ENCODE measurements at regions not wholly inside any gene's neighbourhood (a gene's known extent, or its start where the extent isn't known, plus 50 kb on each side); places are given as distances from the start of the nearest gene placed in this dataset.
A peak's percentile ranks its signal among the peaks of the same experiment; 100 is the strongest.

- peaks cover 10% of the 10 kb centered on the region for H3K4me1 Mint-ChIP-seq (ENCODE audit: low read depth)
- H3K9me3 Mint-ChIP-seq: no peaks in the 10 kb centered on the region
- no peak overlapping the region for H3K4me3 Mint-ChIP-seq
- intact Hi-C loops (cut with micrococcal nuclease): loop anchor here (5.0 kb wide), 2 partner anchors 284 to 424 kb away; no protein-coding TSS in a partner anchor
- no peaks in the 10 kb centered on the region for H3K36me3 Mint-ChIP-seq (ENCODE audit: low read depth)
- CTCF ChIA-PET: interaction anchor here (1.0 to 1.7 kb wide), 4 partner anchors 9 to 116 kb away, joined by 4 to 14 read pairs (median 5); no protein-coding TSS in a partner anchor
- no peaks in the 10 kb centered on the region for H3K27me3 Mint-ChIP-seq (ENCODE audit: low read depth)
- DNase-seq: no peak
- H3K27ac Mint-ChIP-seq: no peak overlapping the region
These were observed 82.0 kb upstream of the AKAP13 start for GRCh38 chr15:85298366-85298765.

GRCh38 chr15:85298941-85299340, 81.5 kb upstream of the AKAP13 start:
- Mint-ChIP-seq H3K36me3 (ENCODE audit: low read depth) (no peaks in the 10 kb centered on the region), H3K4me3 (no peak overlapping the region), H3K9me3 (no peaks in the 10 kb centered on the region), H3K27ac (no peak overlapping the region), H3K27me3 (ENCODE audit: low read depth) (no peaks in the 10 kb centered on the region), H3K4me1 (ENCODE audit: low read depth) (peaks cover 10% of the 10 kb centered on the region)
- DNase-seq: no peak
- intact Hi-C loops (cut with micrococcal nuclease): loop anchor here (5.0 kb wide), 2 partner anchors 283 to 423 kb away; no protein-coding TSS in a partner anchor
- CTCF ChIA-PET: interaction anchor here (1.0 to 1.7 kb wide), 4 partner anchors 10 to 116 kb away, joined by 3 to 14 read pairs (median 5); no protein-coding TSS in a partner anchor

GRCh38 chr15:85302271-85302670, 78.1 kb upstream of the AKAP13 start:
- CTCF ChIA-PET: interaction anchor here (1.1 to 1.2 kb wide), 2 partner anchors 11 to 205 kb away, joined by 3 read pairs; no protein-coding TSS in a partner anchor
- Mint-ChIP-seq H3K36me3 (ENCODE audit: low read depth) (no peaks in the 10 kb centered on the region), H3K27ac (no peak overlapping the region), H3K27me3 (ENCODE audit: low read depth) (no peaks in the 10 kb centered on the region), H3K4me3 (no peak overlapping the region), H3K9me3 (no peaks in the 10 kb centered on the region), H3K4me1 (ENCODE audit: low read depth) (peaks cover under 1% of the 10 kb centered on the region)
- no peak for DNase-seq
- intact Hi-C loops (cut with micrococcal nuclease): no loop called here

- H3K9me3 Mint-ChIP-seq: no peaks in the 10 kb centered on the region
- no peak overlapping the region for H3K4me3 Mint-ChIP-seq
- intact Hi-C loops (cut with micrococcal nuclease): no loop called here
- CTCF ChIA-PET: interaction anchor here (0.5 to 0.7 kb wide), 3 partner anchors 8 to 299 kb away, joined by 3 to 7 read pairs (median 3); no protein-coding TSS in a partner anchor
- no peaks in the 10 kb centered on the region for H3K36me3 Mint-ChIP-seq (ENCODE audit: low read depth)
- no peak for DNase-seq
- H3K27me3 Mint-ChIP-seq (ENCODE audit: low read depth): no peaks in the 10 kb centered on the region
- H3K4me1 Mint-ChIP-seq (ENCODE audit: low read depth): peaks cover 9% of the 10 kb centered on the region
- H3K27ac Mint-ChIP-seq: no peak overlapping the region
These were observed 75.4 kb upstream of the AKAP13 start for GRCh38 chr15:85305050-85305449.

GRCh38 chr15:85306946-85307686, 73.3 kb upstream of the AKAP13 start:
- Mint-ChIP-seq H3K27ac (no peak overlapping the region), H3K27me3 (ENCODE audit: low read depth) (no peaks in the 10 kb centered on the region), H3K36me3 (ENCODE audit: low read depth) (no peaks in the 10 kb centered on the region), H3K4me3 (no peak overlapping the region), H3K4me1 (ENCODE audit: low read depth) (peaks cover 13% of the 10 kb centered on the region), H3K9me3 (peaks cover 3% of the 10 kb centered on the region)
- DNase-seq: no peak
- CTCF ChIA-PET: interaction anchor here (0.9 kb wide), 2 partner anchors 11 to 193 kb away, joined by 3 read pairs; no protein-coding TSS in a partner anchor
- intact Hi-C loops (cut with micrococcal nuclease): no loop called here

GRCh38 chr15:85307687-85308045, 72.7 kb upstream of the AKAP13 start:
- intact Hi-C loops (cut with micrococcal nuclease): no loop called here
- Mint-ChIP-seq H3K27me3 (ENCODE audit: low read depth) (no peaks in the 10 kb centered on the region), H3K4me3 (no peak overlapping the region), H3K27ac (no peak overlapping the region), H3K9me3 (peaks cover 3% of the 10 kb centered on the region), H3K36me3 (ENCODE audit: low read depth) (no peaks in the 10 kb centered on the region), H3K4me1 (ENCODE audit: low read depth) (peaks cover 18% of the 10 kb centered on the region)
- DNase-seq: no peak
- CTCF ChIA-PET: interaction anchor here (0.6 to 1.4 kb wide), 4 partner anchors 11 to 393 kb away, joined by 3 read pairs; no protein-coding TSS in a partner anchor

- CTCF ChIA-PET: interaction anchor here (1.3 kb wide), 1 partner anchor 103 kb away, joined by 3 read pairs; no protein-coding TSS in a partner anchor
- no peak overlapping the region for H3K27ac Mint-ChIP-seq
- H3K4me3 Mint-ChIP-seq: no peak overlapping the region
- intact Hi-C loops (cut with micrococcal nuclease): no loop called here
- peaks cover 3% of the 10 kb centered on the region for H3K9me3 Mint-ChIP-seq
- H3K36me3 Mint-ChIP-seq (ENCODE audit: low read depth): no peaks in the 10 kb centered on the region
- H3K4me1 Mint-ChIP-seq (ENCODE audit: low read depth): peaks cover 46% of the 10 kb centered on the region
- H3K27me3 Mint-ChIP-seq (ENCODE audit: low read depth): no peaks in the 10 kb centered on the region
- DNase-seq: no peak
These were observed 68.8 kb upstream of the AKAP13 start for GRCh38 chr15:85311647-85312046.

- CTCF ChIA-PET: interaction anchor here (0.5 to 1.3 kb wide), 4 partner anchors 14 to 192 kb away, joined by 3 to 5 read pairs (median 4); no protein-coding TSS in a partner anchor
- H3K27ac Mint-ChIP-seq: no peak overlapping the region
- peaks cover 53% of the 10 kb centered on the region for H3K4me1 Mint-ChIP-seq (ENCODE audit: low read depth)
- H3K27me3 Mint-ChIP-seq (ENCODE audit: low read depth): no peaks in the 10 kb centered on the region
- H3K36me3 Mint-ChIP-seq (ENCODE audit: low read depth): no peaks in the 10 kb centered on the region
- DNase-seq: peak; percentile 18
- no peak overlapping the region for H3K4me3 Mint-ChIP-seq
- peaks cover 3% of the 10 kb centered on the region for H3K9me3 Mint-ChIP-seq
- intact Hi-C loops (cut with micrococcal nuclease): no loop called here
These were observed 67.9 kb upstream of the AKAP13 start for GRCh38 chr15:85312486-85312885.

GRCh38 chr15:85312929-85313331, 67.5 kb upstream of the AKAP13 start:
- CTCF ChIA-PET: interaction anchor here (0.5 to 1.3 kb wide), 6 partner anchors 13 to 452 kb away, joined by 3 to 5 read pairs (median 4); no protein-coding TSS in a partner anchor
- Mint-ChIP-seq H3K4me1 (ENCODE audit: low read depth) (peaks cover 56% of the 10 kb centered on the region), H3K9me3 (peaks cover 3% of the 10 kb centered on the region)

GRCh38 chr15:85313339-85313738, 67.1 kb upstream of the AKAP13 start:
- DNase-seq: no peak
- H3K36me3 Mint-ChIP-seq (ENCODE audit: low read depth): no peaks in the 10 kb centered on the region
- H3K4me3 Mint-ChIP-seq: no peak overlapping the region
- intact Hi-C loops (cut with micrococcal nuclease): no loop called here
- no peaks in the 10 kb centered on the region for H3K27me3 Mint-ChIP-seq (ENCODE audit: low read depth)
- peaks cover 58% of the 10 kb centered on the region for H3K4me1 Mint-ChIP-seq (ENCODE audit: low read depth)
- CTCF ChIA-PET: interaction anchor here (0.6 to 1.2 kb wide), 3 partner anchors 17 to 451 kb away, joined by 3 to 5 read pairs (median 4); no protein-coding TSS in a partner anchor
- H3K9me3 Mint-ChIP-seq: peaks cover 3% of the 10 kb centered on the region
- no peak overlapping the region for H3K27ac Mint-ChIP-seq

More at GRCh38 chr15:85312929-85313331, 67.5 kb upstream of the AKAP13 start:
- no peak overlapping the region for H3K27ac Mint-ChIP-seq
- no peaks in the 10 kb centered on the region for H3K36me3 Mint-ChIP-seq (ENCODE audit: low read depth)
- H3K4me3 Mint-ChIP-seq: no peak overlapping the region
- DNase-seq: no peak
- no peaks in the 10 kb centered on the region for H3K27me3 Mint-ChIP-seq (ENCODE audit: low read depth)
- intact Hi-C loops (cut with micrococcal nuclease): no loop called here

GRCh38 chr15:85314146-85314545, 66.3 kb upstream of the AKAP13 start:
- no peaks in the 10 kb centered on the region for H3K27me3 Mint-ChIP-seq (ENCODE audit: low read depth)
- no peak for DNase-seq
- H3K9me3 Mint-ChIP-seq: peaks cover 3% of the 10 kb centered on the region
- no peak overlapping the region for H3K4me3 Mint-ChIP-seq
- H3K27ac Mint-ChIP-seq: no peak overlapping the region
- intact Hi-C loops (cut with micrococcal nuclease): no loop called here
- H3K36me3 Mint-ChIP-seq (ENCODE audit: low read depth): no peaks in the 10 kb centered on the region
- CTCF ChIA-PET: interaction anchor here (0.6 kb wide), 1 partner anchor 15 kb away, joined by 4 read pairs; no protein-coding TSS in a partner anchor
- peaks cover 57% of the 10 kb centered on the region for H3K4me1 Mint-ChIP-seq (ENCODE audit: low read depth)

- CTCF ChIA-PET: interaction anchor here (0.6 kb wide), 1 partner anchor 14 kb away, joined by 4 read pairs; no protein-coding TSS in a partner anchor
- no peak for DNase-seq
- Mint-ChIP-seq H3K27me3 (ENCODE audit: low read depth) (no peaks in the 10 kb centered on the region), H3K36me3 (ENCODE audit: low read depth) (no peaks in the 10 kb centered on the region), H3K4me1 (ENCODE audit: low read depth) (peaks cover 57% of the 10 kb centered on the region), H3K4me3 (no peak overlapping the region), H3K9me3 (peaks cover 3% of the 10 kb centered on the region), H3K27ac (no peak overlapping the region)
- intact Hi-C loops (cut with micrococcal nuclease): loop anchor here (5.0 kb wide), 2 partner anchors 43 to 268 kb away; no protein-coding TSS in a partner anchor
These were observed 65.8 kb upstream of the AKAP13 start for GRCh38 chr15:85314633-85315032.
